GM19372 (cell line): ENCODE measurements at regions not wholly inside any gene's neighbourhood (a gene's known extent, or its start where the extent isn't known, plus 50 kb on each side); places are given as distances from the start of the nearest gene placed in this dataset.

Experiments
- ATAC-seq: cut with Tn5 transposase; IDR thresholded peaks from one replicate; pipeline ENCODE4 v1.9.1; 2021; ENCODE audit warnings: mild to moderate bottlenecking, low read depth, moderate library complexity; ENCODE audit not compliant: unreplicated experiment

DNA sequence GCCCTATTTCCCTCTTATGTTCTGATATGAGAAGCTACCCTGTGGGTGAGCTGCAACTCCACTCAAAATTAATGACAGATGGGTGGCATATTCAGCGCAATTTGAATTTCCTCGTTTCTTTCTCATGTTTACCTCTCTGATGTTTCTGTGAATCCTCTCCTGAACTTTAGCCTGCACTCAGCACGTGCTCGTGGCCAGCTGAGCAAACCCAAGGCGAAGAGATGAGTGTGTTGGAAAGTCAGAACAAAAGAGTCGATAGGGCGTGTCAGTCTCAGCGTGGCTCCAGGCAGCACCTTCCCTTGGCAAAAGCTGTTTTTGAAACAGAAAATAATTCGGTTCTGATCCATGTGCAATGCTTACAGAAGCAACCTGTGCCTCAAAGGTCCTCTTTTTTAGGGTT, 226.1 kb upstream of the GMDS start:
- no peak for ATAC-seq

DNA sequence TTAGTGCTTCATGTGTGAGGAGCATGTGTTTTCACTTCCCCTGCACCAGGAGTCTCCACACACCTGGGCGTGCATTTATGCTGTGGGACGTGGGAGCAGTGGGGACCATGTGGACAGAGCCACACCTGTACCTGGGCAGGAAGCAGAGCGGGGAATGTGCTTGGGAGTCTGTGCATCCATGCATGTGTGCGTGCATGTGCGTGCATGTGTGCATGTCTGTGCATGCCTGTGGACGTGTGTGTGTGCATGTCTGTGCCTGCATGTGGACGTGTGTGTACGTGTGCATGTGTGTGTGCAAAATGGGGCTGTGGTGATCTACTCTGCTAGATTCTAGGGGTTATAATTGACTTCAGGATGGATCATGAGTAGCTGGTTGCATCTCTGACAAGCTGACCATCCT, 224.0 kb upstream of the GMDS start:
- ATAC-seq = no peak

DNA sequence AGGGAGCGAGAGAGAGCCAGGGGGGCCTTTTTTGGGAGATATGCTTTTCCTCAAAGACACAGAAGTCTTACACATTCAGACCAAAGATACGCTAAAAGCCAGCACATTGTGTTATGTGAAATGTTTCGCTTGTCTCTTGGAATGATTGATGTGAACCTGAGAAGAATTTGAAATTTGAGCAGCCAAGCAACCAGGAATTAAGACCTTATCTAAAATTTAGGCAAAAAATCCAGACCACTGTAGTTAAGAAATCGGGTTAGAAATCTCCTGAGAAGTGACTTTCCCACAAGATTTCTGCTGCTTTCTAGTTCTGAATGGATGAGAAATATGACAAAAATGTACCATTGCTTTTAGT, 223.2 kb upstream of the GMDS start:
- no peak for ATAC-seq

DNA sequence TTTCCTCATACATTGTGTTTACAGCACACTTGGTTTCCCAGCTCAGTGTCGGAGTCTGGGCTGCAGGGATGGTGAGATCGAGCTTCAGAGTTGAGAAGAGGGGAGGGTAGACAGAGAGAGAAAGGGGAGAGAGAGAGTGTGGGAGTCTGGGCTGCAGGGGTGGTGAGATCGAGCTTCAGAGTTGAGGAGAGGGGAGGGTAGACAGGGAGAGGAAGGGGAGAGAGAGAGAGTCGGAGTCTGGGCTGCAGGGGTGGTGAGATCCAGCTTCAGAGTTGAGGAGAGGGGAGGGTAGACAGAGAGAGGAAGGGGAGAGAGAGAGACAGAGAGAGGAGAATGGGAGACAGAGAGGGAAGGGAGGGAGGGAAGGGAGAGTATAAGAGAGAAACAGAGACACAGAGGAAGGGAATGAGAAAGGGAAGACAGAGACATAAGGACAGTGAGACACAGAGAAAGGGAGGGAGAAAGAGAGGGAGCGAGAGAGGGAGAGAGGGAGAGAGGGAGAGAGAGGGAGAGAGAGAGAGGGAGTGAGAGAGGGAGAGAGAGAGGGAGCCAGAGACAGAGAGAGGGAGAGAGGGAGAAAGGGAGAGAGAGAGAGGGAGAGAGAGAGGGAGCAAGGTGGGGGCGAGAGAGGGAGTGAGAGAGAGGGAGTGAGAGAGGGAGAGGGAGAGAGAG, 222.7 kb upstream of the GMDS start:
- ATAC-seq = no peak

DNA sequence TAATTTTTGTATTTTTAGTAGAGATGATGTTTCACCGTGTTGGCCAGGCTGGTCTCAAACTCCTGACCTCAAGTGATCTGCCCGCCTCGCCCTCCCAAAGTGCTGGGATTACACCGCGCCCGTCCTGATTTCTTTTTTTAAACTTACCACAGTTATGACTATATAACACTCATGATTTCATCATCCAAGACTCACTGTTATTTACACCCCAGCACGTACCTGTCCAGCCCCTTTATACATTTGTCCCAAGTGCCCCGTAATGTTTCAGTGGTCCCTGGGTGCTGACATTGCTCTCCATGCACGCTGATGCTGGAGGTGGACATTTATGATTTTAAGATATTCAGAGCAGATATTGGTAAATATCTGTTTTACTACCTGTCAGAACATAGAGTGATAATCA, 219.9 kb upstream of the GMDS start:
- ATAC-seq = no peak

DNA sequence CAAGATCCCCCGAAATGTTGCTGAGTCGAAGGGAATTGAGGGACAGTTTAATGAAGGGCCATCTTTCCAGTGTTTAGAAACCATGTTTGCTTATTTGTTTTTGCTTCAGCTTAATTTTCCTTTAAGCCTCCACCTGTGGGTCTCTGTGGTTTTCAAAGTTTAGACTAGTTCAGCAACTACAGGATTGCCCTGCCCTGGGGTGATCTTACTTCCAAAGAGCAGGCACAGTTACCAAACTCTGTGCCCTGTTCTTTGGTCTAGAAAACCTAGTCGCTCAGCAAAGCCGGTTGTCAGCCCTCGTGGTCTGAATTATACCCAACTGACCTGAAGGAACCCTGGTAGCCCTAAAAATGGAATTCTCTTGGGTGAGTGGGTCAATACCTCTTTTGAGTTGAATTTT, 219.2 kb upstream of the GMDS start:
- no peak for ATAC-seq

DNA sequence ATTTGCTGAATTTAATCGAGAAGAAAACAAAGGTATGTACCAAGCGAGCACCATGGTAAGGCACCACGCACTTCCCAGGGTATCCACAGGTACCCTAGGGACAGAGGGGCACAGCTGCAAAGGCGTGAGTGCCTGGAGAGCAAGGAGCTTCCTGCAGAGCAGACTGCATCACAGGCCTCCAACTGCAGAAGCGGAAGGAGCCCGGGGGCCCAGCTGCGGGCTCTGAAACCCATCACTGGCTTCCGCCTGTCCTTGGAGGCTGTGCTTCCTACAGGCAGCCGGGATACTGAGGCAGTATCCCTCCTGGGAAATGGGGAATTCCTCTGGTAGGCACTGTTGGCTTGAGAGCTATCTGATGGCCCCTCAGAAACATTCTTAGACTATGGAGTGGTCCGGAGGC, 217.4 kb upstream of the GMDS start:
- no peak for ATAC-seq

DNA sequence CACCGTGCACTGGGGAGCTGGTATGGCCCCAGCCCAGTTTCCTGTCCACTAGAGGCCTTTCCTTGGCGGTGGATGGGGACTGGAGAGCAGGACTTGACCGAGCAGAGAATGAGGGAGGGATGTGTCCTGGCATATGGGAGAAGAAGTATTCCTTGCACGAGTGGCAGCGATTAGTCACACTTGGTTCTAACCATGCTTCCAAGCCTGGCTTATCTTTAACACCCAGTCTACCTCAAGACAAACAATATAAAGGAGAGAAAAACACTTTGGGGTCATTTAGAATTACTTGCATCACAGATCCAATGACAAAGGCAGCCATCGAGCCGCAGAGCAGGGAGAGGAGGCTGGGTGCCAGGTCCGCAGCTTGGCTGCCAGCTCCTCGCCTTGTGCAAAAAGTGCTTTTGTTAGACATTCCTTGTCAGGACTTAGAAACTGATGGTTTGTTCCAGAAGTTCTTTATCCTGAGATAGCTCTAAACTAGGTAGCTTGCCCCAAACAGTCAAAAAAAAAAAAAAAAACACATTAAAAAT, 214.9 kb upstream of the GMDS start:
- ATAC-seq = no peak

DNA sequence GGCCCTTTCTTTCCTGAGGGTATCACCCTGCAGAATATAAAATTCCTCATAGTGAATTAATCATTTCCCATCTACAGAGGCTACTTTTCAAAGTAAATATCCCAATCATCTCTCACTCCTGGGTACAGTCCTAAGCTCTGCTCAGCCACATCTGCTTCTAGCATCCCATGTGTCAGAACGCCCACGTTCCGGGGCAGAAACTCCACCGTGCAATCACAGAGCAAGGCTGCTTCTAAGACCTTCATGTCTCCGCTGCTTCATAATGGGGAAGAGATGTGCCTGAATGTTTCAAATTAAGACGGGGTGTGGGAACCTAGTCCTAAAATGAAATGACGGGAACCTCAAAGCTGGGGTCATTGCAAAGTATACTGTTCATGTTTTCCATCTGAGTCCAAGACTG, 208.8 kb upstream of the GMDS start:
- ATAC-seq = no peak

DNA sequence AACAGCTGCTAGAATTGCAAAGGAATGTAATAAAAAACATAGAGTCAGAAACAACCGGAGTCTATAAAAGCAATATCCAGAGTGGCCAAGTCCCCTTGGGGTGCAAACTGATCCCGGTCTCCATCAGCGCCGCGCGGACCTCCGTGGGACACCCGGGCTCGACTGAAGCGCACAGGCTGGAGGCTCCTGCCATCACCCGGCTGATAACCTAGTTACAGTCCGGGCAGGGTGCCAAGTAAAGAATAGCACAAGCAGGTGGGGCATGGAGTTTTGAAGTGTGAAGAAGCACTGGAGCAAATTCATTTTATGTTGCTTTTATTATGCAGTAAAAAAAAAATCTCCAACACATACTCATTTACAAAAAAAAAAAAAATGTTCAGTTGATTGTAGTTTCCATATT, 205.1 kb upstream of the GMDS start:
- ATAC-seq = no peak

DNA sequence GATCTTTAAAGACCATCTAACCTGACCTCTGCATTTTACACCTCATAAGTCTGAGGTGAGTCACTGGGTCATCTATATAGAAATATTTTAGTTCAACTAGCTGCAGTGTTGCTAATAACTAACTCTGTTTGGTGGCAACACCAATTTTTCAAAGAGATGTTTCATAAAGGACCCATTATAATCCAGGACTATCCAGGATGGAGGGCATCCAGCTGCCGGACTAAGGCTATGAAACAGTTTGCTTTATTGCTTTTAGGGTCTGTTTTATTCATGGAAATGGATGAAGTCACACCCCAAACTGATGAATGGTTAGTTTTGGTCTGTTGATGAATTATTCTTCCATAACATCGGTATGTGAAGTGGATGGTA, 204.2 kb upstream of the GMDS start:
- ATAC-seq = no peak

DNA sequence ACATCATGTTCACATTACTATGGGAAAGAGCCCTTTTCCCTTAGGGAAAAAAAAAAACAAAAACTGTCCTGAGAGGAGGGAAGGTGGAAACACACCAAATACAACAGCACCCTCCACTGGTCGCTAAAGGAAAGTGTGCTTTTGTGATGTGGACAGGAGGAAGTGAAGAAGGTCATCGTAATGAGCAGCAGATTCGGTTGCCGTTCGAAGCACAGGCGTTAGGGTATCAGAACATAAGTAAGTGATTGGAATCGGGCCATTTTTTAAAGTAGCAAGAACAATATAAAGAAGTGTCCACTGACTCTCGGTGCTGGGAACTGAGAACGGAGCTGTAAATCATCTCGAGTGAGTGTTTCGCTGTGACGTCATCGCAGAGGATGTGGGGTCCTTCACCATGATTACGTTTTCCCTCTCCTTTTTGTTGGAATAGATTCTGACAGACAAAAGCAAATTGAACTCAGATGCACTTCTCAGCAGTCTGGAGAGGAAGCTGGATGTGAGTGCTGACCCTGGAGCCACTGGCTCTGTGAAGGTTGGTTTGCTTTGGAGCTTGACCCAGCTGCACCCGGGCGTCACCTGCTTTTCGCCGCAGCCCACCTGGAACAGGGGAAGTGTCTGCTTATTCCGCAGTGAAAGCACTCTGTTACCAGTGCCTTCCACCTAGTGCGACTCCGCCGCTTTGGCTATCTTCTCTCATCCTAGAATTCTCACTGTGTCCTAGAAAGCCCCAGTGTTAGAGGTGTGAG, 203.6 kb upstream of the GMDS start:
- no peak for ATAC-seq

DNA sequence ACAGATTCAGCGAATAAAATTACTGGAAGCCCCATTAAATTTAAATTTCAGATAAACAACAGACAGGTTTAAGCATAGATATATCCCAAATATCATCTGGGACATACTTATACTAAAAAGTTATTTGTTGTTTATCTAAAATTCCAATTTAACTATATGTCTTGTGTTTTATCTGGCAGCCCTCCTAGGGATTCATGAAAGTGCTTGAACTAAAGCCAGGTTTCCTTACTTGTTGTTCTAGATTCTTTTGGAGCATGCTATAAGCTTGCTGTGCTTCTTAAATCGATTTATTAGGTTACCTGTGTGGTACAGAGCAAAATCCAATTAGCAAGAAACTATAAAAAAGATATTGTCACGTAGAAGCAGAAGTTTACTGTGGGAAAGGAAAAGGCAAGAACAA, 202.5 kb upstream of the GMDS start:
- ATAC-seq = no peak

DNA sequence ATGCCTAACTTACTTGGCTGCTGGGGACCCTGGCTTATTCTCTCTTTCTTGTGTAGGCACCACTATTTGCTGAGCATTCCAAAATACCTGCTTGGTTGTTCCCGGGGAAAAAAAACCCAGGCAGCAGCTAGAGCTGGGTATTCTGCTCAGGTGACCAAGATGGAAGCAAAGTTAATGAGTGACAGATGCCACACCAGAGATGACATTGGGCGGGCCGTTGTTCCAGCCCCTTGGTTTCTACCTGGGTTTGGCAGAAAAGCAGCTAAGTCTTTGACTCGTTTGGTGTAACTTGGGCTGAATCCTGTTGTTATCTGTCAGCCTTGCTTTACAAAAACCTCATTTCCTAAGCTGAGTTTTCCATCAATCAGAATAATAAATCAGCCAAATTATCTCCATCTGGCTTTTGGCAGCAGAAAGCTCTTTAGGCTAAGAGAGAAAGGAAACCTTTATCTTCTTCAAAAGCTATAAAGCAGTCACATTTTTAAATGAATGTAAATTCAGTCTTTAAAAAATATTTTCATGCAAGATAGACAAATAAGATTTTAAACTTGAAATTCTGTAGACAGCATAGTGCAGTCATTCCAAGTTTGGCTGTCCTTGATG, 202.0 kb upstream of the GMDS start:
- ATAC-seq = no peak

DNA sequence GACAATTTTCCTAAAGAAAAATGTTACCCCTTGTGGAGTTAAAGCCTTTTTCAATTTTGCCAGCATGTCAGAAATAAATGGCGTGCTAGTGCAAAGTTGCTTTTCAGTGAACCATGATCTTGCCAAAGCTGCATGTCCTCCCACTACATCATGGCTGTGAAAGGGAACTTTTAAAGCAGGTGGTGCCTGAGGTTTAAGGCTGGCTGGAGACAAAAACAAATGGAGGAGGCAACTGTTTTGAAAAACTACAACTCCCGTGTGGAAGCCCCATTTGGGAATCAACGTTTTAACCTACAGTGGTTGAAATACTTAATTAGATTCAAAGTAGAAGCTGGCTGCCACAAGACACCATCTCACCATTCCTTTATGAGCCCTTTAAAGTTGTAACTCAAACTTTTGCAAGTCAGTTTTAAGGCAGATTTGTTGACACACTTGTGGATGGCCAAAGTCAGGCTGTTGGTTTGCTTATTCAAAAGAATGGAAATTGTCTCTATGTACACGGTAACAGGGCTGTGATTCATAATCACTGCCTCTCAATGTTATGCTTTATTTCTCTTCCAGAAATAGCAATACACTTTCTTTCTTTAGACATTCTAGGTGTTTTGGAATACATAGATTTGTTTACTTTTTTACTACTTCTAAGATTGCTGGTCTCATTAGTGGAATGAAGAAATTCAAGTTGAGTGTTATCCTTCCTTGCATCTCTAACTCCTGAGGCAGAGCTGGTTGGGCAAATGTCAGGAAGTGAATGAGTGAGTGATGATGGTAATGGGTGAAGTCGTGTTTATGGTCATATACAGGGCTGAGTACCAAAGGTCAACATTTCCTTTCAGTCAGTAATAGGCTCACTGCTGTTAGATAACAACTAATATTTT, 196.4 kb upstream of the GMDS start:
- no peak for ATAC-seq

DNA sequence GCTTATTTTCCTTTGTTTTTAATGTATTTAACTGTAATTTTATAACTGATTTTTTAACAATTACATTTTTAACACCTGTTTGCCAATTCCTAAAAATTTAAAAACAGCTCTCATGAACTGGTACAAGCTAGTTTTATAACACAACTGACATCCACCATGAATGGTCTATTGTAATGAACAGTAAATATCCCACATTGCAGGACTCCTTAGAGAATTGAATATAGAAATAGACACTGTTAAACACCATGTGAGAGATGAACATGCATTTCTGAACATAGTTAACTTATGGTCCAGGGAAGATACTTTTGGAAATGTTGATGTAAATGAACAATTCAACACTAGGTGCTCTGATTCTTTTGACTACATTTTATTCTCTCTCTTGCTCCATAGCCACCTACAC, 195.1 kb upstream of the GMDS start:
- no peak for ATAC-seq

DNA sequence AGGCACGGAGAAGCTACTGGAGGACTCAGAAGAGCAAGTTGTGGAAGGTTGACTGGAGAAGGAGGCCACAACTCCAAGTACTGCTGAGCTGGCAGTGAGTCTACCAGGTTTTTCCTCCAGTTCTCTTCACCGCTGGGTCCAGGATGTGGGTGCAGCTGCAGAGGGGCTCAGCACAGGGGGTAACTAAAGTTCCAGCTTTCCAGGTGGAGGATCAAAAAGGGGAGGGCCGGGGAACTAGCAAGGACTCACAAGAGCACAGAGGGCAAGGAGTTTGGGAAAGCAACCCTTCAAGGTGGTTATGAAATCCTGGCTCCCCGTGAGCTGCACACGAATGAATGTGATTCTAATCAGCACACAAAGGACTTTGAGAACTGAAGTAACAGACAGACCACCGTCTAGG, 194.2 kb upstream of the GMDS start:
- no peak for ATAC-seq

DNA sequence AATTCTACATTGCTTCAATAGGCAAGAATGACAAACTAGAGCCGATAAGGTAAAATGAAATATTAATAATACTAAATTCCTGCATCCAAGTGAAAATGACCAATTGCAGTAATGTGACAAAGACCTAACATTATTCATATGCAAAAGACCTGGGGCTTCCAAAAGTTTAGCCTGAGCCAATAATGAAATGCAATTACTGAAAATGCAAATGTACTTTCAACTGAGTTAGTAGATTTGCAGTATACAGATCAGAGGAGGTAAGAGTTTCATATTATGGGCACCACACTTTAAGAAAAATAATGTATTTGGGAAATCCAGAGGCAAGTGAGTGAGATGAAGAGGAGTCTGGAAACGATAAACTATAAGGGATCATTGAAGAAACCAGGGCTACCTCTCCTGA, 193.7 kb upstream of the GMDS start:
- ATAC-seq = no peak

DNA sequence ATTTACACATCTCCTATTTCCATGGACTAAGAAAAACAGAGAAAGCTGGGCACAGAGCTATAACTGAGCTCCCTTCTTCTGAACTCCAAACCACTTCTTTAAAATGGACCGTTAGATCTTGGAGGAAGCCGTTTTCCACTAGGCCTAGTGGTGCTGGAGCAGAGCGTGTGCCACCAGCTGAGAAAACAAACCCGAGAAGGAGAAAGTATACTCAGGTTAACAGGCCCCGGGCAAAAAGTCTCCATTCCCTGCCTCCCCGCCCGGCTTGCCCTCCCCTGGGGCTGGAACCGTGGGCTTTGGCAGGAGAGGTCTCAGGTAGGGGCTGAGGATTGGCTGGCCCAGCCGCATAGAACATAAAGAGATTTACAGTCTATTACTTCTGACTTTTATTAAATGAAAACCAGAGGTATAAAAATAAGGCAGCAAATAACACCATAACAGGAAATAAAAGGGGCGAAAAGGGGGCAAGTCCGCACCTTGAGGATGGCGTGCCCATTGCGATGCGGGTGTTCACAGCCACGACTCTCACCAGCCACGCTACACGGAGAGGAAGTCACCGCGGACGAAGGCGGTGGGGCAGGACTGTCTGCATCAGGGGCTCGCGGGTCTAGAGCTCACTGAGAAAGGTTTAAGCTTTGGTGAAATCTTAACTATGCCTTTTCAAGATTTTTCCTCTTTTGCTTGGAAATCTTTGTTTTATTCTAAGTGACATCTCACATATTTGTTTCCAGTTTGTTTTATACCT, 191.2 kb upstream of the GMDS start:
- no peak for ATAC-seq

DNA sequence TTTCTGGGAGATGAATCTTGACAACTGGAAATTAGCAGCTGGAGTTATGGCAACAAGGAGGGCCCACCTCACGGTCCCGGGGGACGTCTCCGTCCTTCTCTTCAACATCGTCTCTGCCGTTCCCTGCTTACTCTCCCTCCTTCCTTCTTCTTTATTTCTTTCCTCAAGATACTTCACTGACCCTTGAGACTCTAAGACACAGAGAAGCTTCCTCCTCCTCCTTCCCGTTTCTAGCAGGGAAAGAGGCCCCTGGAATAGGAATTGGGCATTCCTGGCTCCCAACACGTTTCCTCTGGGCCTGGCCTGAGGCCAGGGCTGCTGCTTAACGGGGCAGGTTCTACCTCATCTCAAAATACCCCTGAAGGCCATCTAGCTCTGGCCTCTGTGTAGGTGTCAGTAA, 189.9 kb upstream of the GMDS start:
- ATAC-seq = no peak
